ENCODE measurements at regions not wholly inside any gene's neighbourhood (a gene's known extent, or its start where the extent isn't known, plus 50 kb on each side); places are given as distances from the start of the nearest gene placed in this dataset.
A peak's percentile ranks its signal among the peaks of the same experiment; 100 is the strongest.

- DNase-seq (ENCODE audit: insufficient read length, low spot score), result no peak
- FAIRE-seq, result no peak
- TF ChIP-seq POLR2A (IDR thresholded peaks at IDR 0.05; ENCODE audit: low read depth, low read length), result no peak
Measured at GRCh38 chr12:87756721-87757120, 272.5 kb downstream of the C12orf50 start.

- TF ChIP-seq POLR2A (IDR thresholded peaks at IDR 0.05; ENCODE audit: low read depth, low read length), result no peak
- peak; percentile 14 for DNase-seq (ENCODE audit: insufficient read length, low spot score)
- FAIRE-seq, result peak; percentile 96
Measured at GRCh38 chr12:87756111-87756510, 273.1 kb downstream of the C12orf50 start.

- DNase-seq (ENCODE audit: insufficient read length, low spot score) (no peak), FAIRE-seq (no peak)
- TF ChIP-seq POLR2A (IDR thresholded peaks at IDR 0.05; ENCODE audit: low read depth, low read length), result no peak
Measured at GRCh38 chr12:87728931-87729593, 300.1 kb downstream of the C12orf50 start.

GRCh38 chr12:87720967-87721366 lies 308.2 kb downstream of the C12orf50 start:
- DNase-seq (ENCODE audit: insufficient read length, low spot score), result no peak
- FAIRE-seq, result no peak
- TF ChIP-seq POLR2A (IDR thresholded peaks at IDR 0.05; ENCODE audit: low read depth, low read length), result no peak

GRCh38 chr12:87704374-87704773 lies 324.8 kb downstream of the C12orf50 start:
- FAIRE-seq (no peak), DNase-seq (ENCODE audit: insufficient read length, low spot score) (no peak)
- no peak for TF ChIP-seq POLR2A (IDR thresholded peaks at IDR 0.05; ENCODE audit: low read depth, low read length)

- FAIRE-seq (no peak), DNase-seq (ENCODE audit: insufficient read length, low spot score) (no peak)
- TF ChIP-seq POLR2A (IDR thresholded peaks at IDR 0.05; ENCODE audit: low read depth, low read length), result no peak
Measured at GRCh38 chr12:87690236-87690810, 338.9 kb downstream of the C12orf50 start.

- TF ChIP-seq POLR2A (IDR thresholded peaks at IDR 0.05; ENCODE audit: low read depth, low read length), result no peak
- no peak for DNase-seq (ENCODE audit: insufficient read length, low spot score)
- peak; percentile 38 for FAIRE-seq
Measured at GRCh38 chr12:87689196-87689595, 340.0 kb downstream of the C12orf50 start.

- no peak for TF ChIP-seq POLR2A (IDR thresholded peaks at IDR 0.05; ENCODE audit: low read depth, low read length)
- DNase-seq (ENCODE audit: insufficient read length, low spot score) (no peak), FAIRE-seq (peak; percentile 84)
Measured at GRCh38 chr12:87687362-87687761, 341.8 kb downstream of the C12orf50 start.

GRCh38 chr12:87685696-87686095 lies 343.5 kb downstream of the C12orf50 start:
- no peak for FAIRE-seq
- no peak for TF ChIP-seq POLR2A (IDR thresholded peaks at IDR 0.05; ENCODE audit: low read depth, low read length)
- no peak for DNase-seq (ENCODE audit: insufficient read length, low spot score)

- FAIRE-seq (peak; percentile 30), DNase-seq (ENCODE audit: insufficient read length, low spot score) (no peak)
- no peak for TF ChIP-seq POLR2A (IDR thresholded peaks at IDR 0.05; ENCODE audit: low read depth, low read length)
Measured at GRCh38 chr12:87679251-87679650, 349.9 kb downstream of the C12orf50 start.

- FAIRE-seq, result peak; percentile 77
- no peak for DNase-seq (ENCODE audit: insufficient read length, low spot score)
Measured at GRCh38 chr12:87678453-87678852, 350.7 kb downstream of the C12orf50 start.

GRCh38 chr12:87676731-87677130 lies 352.5 kb downstream of the C12orf50 start:
- DNase-seq (ENCODE audit: insufficient read length, low spot score), result no peak
- FAIRE-seq, result peak; percentile 60
- no peak for TF ChIP-seq POLR2A (IDR thresholded peaks at IDR 0.05; ENCODE audit: low read depth, low read length)

More at GRCh38 chr12:87678453-87678852, 350.7 kb downstream of the C12orf50 start:
- no peak for TF ChIP-seq POLR2A (IDR thresholded peaks at IDR 0.05; ENCODE audit: low read depth, low read length)

- DNase-seq (ENCODE audit: insufficient read length, low spot score) (no peak), FAIRE-seq (no peak)
- TF ChIP-seq POLR2A (IDR thresholded peaks at IDR 0.05; ENCODE audit: low read depth, low read length), result no peak
Measured at GRCh38 chr12:87671757-87672156, 357.4 kb downstream of the C12orf50 start.

- TF ChIP-seq POLR2A (IDR thresholded peaks at IDR 0.05; ENCODE audit: low read depth, low read length), result no peak
- FAIRE-seq, result no peak
- DNase-seq (ENCODE audit: insufficient read length, low spot score), result no peak
Measured at GRCh38 chr12:87670448-87670847, 358.8 kb downstream of the C12orf50 start.

GRCh38 chr12:87667378-87667777 lies 361.8 kb downstream of the C12orf50 start:
- FAIRE-seq (no peak), DNase-seq (ENCODE audit: insufficient read length, low spot score) (no peak)
- no peak for TF ChIP-seq POLR2A (IDR thresholded peaks at IDR 0.05; ENCODE audit: low read depth, low read length)

Data from H54 (cell line).